Testis (tissue), 2 donors: ENCODE measurements at regions not wholly inside any gene's neighbourhood (a gene's known extent, or its start where the extent isn't known, plus 50 kb on each side); places are given as distances from the start of the nearest gene placed in this dataset.
A peak's percentile ranks its signal among the peaks of the same experiment; 100 is the strongest.

ENCODE experiments used
- DNase-seq: peaks from one replicate; pipeline ENCODE4 v3.0.0-alpha.2; 2019
- H3K27ac ChIP-seq, 2 donors: fragments of 200-600 bp; sonication (generic); one replicate each; pipeline ENCODE4 v1.5.1; 2019
- H3K27me3 ChIP-seq: fragments of 200-600 bp; sonication (generic); one replicate; pipeline ENCODE4 v1.5.1; 2019
- H3K36me3 ChIP-seq: fragments of 200-600 bp; sonication (generic); one replicate; pipeline ENCODE4 v1.5.1; 2017; ENCODE audit warnings: low read depth; ENCODE audit errors: missing control alignments
- H3K4me1 ChIP-seq: fragments of 200-600 bp; sonication (generic); one replicate; pipeline ENCODE4 v1.5.1; 2019
- H3K4me3 ChIP-seq, 2 donors: fragments of 200-600 bp; sonication (generic); one replicate each; pipeline ENCODE4 v1.5.1; 2017 to 2019
- H3K9me3 ChIP-seq: fragments of 200-600 bp; sonication (generic); one replicate; pipeline ENCODE4 v1.5.1; 2017
- POLR2A ChIP-seq: fragments of 450-650 bp; IDR thresholded peaks from one replicate; pipeline ENCODE4 v1.6.1; 2017; ENCODE audit warnings: antibody characterized with exemption, mild to moderate bottlenecking, moderate library complexity
- WGBS, 2 donors: methylation state at CpG; one replicate each; pipeline ENCODE4 v1.1.5; 2018; 5-methylcytosine and 5-hydroxymethylcytosine counted together
- intact Hi-C: fragments of 100-400 bp; cut with DNase I; formaldehyde crosslinking; loops from one replicate; pipeline ENCODE4 v1.15.1; 2023; ENCODE audit warnings: low total_unique reads
- TF ChIP-seq, protein P1 (sequence below), 3 experiments: fragments of 450-650 bp in 2 of 3; fragments of 200-600 bp in 1 of 3; sonication (generic) in 1 of 3; IDR thresholded peaks; one replicate each; pipeline ENCODE4 v1.5.1; 2016 to 2019; ENCODE audit warnings: antibody characterized with exemption in 3 of 3, mild to moderate bottlenecking in 2 of 3, moderate library complexity in 1 of 3

DNA sequence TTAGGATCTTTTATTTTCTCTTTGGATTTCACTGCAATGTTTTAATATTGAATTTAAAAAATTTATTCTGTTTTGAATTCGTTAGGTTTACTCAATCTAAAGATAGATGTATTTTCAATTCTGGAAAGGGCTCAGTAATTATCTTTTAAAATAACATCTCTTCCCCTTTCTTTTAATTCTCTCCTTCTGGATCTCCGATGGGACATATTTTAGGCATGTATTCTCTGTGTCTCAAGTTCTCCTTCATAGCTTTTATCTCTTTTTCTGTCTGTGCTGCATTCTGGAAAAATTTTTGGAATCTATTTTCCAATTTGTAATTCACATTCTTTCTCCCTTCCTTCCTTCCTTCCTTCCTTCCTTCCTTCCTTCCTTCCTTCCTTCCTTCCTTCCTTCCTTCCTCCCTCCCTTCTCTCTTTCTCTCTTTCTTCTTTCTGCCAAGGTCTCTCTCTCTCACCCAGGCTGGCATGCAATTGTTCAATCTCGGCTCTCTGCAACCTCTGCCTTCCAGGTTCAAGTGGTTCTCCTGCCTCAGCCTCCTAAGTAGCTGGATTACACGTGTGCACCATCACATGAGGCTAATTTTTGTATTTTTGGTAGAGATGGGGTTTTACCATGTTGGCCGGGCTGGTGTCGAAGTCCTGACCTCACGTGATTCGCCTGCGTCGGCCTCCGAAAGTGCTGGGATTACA lies 98.5 kb upstream of the CTTNBP2 start:
- TF ChIP-seq POLR2A: no peak
- TF ChIP-seq, protein P1, sequence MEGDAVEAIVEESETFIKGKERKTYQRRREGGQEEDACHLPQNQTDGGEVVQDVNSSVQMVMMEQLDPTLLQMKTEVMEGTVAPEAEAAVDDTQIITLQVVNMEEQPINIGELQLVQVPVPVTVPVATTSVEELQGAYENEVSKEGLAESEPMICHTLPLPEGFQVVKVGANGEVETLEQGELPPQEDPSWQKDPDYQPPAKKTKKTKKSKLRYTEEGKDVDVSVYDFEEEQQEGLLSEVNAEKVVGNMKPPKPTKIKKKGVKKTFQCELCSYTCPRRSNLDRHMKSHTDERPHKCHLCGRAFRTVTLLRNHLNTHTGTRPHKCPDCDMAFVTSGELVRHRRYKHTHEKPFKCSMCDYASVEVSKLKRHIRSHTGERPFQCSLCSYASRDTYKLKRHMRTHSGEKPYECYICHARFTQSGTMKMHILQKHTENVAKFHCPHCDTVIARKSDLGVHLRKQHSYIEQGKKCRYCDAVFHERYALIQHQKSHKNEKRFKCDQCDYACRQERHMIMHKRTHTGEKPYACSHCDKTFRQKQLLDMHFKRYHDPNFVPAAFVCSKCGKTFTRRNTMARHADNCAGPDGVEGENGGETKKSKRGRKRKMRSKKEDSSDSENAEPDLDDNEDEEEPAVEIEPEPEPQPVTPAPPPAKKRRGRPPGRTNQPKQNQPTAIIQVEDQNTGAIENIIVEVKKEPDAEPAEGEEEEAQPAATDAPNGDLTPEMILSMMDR (IDR thresholded peaks at IDR 0.05): no peak
- no peak overlapping the region for H3K4me3 ChIP-seq
- H3K27ac ChIP-seq: no peak overlapping the region
- intact Hi-C loops: no loop called here
- WGBS, 2 donors: 50 to 59% methylated on average over 11 of the region's 11 CpGs
- DNase-seq: peak; percentile 20
- H3K27me3 ChIP-seq: no peaks in the 10 kb centered on the region
- H3K36me3 ChIP-seq: no peaks in the 10 kb centered on the region
- H3K9me3 ChIP-seq: no peaks in the 10 kb centered on the region
- peaks cover 7% of the 10 kb centered on the region for H3K4me1 ChIP-seq

DNA sequence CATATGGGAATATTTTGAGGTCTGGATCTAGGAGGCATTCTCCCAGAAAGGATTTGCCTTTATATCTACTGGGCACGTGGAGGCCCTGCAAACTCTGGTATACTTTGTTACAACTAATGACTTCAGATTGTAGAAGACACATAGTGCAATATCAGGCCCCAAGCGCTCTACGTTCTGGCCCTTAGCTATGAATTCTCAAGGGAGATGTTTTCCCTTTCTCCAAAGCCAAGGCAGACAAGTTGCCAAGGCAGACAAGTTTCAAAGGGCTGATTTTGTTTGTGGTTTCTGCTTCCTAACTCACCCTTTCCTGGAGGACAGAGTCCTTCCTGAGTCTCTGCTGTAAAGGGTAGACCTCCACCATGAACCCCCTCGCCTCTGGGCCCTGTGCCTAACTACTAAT lies 99.4 kb upstream of the CTTNBP2 start:
- H3K36me3 ChIP-seq: no peaks in the 10 kb centered on the region
- peak; percentile 44 for DNase-seq
- TF ChIP-seq, protein P1 (IDR thresholded peaks at IDR 0.05): no peak
- no peak for TF ChIP-seq POLR2A
- H3K27me3 ChIP-seq: no peaks in the 10 kb centered on the region
- no peaks in the 10 kb centered on the region for H3K9me3 ChIP-seq
- intact Hi-C loops: no loop called here
- H3K27ac ChIP-seq: no peak overlapping the region
- WGBS, 2 donors: 13 to 22% methylated on average over 4 of the region's 4 CpGs
- peaks cover 7% of the 10 kb centered on the region for H3K4me1 ChIP-seq
- no peak overlapping the region for H3K4me3 ChIP-seq

DNA sequence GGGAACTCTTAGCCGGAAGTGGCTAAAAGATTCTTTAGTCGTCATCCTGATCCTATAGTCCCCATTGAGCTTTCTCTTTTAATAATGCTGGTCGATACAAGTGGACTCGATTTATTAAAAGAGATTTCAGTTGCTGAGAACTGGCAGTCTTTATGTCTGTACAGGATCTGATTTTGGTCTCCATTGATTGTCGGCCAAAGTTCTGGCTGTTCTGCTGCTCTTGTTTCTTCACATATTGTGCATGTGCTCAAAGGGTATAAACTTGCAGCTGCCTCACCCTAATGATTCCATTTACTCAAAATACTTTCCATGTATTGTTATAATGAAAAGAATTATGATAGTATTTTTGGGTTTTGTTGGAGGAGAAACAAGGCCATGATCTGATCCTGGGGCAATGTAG lies 100.7 kb upstream of the CTTNBP2 start:
- H3K9me3 ChIP-seq: no peaks in the 10 kb centered on the region
- H3K4me3 ChIP-seq: no peak overlapping the region
- no peaks in the 10 kb centered on the region for H3K36me3 ChIP-seq
- TF ChIP-seq, protein P1 (IDR thresholded peaks at IDR 0.05): no peak
- TF ChIP-seq POLR2A: no peak
- peaks cover 7% of the 10 kb centered on the region for H3K4me1 ChIP-seq
- intact Hi-C loops: no loop called here
- no peaks in the 10 kb centered on the region for H3K27me3 ChIP-seq
- 62 to 63% methylated on average over 5 of the region's 5 CpGs for WGBS, 2 donors
- DNase-seq: peak; percentile 49
- no peak overlapping the region for H3K27ac ChIP-seq

DNA sequence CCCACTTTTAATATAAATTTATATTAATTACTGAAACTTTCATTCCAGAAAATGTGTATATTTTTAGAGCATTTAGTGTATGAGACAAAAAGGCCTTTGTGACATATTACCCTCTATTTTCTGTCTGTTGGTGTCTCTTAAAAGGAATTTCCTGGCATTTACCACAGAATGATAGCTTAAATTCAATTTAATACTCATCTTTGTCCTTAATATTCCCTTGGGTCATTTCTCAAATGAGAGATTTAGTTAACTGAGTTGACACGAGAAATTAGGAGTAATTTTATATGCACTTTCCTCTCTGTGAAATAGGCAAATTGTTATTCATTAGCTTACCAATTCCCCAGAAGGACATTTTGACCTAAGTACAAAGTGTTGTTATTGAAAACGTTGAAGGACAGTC lies 101.7 kb upstream of the CTTNBP2 start:
- no peak overlapping the region for H3K27ac ChIP-seq
- 49 to 65% methylated on average over 2 of the region's 2 CpGs for WGBS, 2 donors
- no peaks in the 10 kb centered on the region for H3K36me3 ChIP-seq
- H3K9me3 ChIP-seq: no peaks in the 10 kb centered on the region
- TF ChIP-seq, protein P1 (IDR thresholded peaks at IDR 0.05): no peak
- TF ChIP-seq POLR2A: no peak
- DNase-seq: no peak
- H3K4me1 ChIP-seq: peaks cover 7% of the 10 kb centered on the region
- intact Hi-C loops: no loop called here
- no peaks in the 10 kb centered on the region for H3K27me3 ChIP-seq
- H3K4me3 ChIP-seq: no peak overlapping the region

DNA sequence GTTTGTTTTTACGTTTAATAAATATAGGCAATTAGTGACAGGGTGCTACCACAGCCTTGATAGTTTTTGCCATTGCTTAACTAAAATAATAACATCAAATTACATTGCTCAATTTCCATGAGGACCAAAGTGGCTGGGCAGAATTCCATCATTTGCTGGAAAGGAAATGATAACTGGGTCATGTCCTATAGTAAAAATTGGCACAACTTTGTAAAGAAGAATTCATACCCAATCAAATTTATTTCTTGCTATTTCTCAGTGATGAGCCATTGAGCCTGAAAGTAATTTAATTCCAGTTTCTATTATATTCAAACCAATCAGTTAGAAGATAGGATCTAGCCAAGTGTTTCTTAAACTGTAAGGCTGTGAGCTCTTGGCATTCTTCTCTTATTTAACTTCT lies 102.2 kb upstream of the CTTNBP2 start:
- 50 to 56% methylated on average over 1 of the region's 1 CpG for WGBS, 2 donors
- peak; percentile 28 for DNase-seq

More for the DNA sequence above, 102.2 kb upstream of the CTTNBP2 start:
- Histone ChIP-seq H3K36me3 (no peaks in the 10 kb centered on the region), H3K4me3 (no peak overlapping the region), H3K27ac (no peak overlapping the region), H3K9me3 (no peaks in the 10 kb centered on the region), H3K4me1 (peaks cover 7% of the 10 kb centered on the region), H3K27me3 (no peaks in the 10 kb centered on the region)
- TF ChIP-seq, protein P1 (IDR thresholded peaks at IDR 0.05): no peak
- no peak for TF ChIP-seq POLR2A
- intact Hi-C loops: no loop called here
